Astrocyte of the spinal cord (primary cell): ENCODE measurements at regions not wholly inside any gene's neighbourhood (a gene's known extent, or its start where the extent isn't known, plus 50 kb on each side); places are given as distances from the start of the nearest gene placed in this dataset.

Experiments used
- DNase-seq: peaks from one replicate; pipeline ENCODE4 v3.0.0; 2011; ENCODE audit warnings: low read depth, low spot score
- H3K4me3 ChIP-seq: 2 replicates; pipeline ENCODE4 v1.5.1; 2011; ENCODE audit warnings: low read depth, mild to moderate bottlenecking, low read length, moderate library complexity
- in situ Hi-C: cut with HindIII; loops from 2 replicates; pipeline ENCODE4 v1.10.0; 2017; ENCODE audit warnings: low sequenced_read_pairs
- TF ChIP-seq, protein P1 (sequence below): IDR thresholded peaks from 2 replicates; pipeline ENCODE4 v1.5.1; 2012; ENCODE audit warnings: low read depth, mild to moderate bottlenecking, low read length, inconsistent platforms

DNA sequence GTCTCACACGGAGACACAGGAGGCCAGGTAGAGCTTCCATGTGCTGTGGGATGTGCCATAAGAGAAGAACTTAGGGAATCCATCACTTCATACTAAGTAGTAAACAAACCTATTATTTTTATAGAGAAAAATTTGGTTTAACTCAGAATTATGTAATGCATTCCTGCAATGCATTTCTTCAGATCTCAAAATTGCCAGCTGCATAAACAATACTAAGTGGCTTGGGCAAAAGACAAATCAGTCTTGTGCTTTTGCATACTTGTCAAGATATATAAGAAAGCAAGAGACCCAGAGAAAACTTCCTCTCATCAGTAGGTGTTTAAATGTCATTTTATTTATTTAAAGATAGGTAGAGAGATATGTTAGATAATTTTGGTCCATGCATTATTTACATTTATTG is 382.1 kb upstream of the CTSO start:
- in situ Hi-C loops, result no loop called here
- no peak for DNase-seq
- no peak overlapping the region for H3K4me3 ChIP-seq
- TF ChIP-seq, protein P1, sequence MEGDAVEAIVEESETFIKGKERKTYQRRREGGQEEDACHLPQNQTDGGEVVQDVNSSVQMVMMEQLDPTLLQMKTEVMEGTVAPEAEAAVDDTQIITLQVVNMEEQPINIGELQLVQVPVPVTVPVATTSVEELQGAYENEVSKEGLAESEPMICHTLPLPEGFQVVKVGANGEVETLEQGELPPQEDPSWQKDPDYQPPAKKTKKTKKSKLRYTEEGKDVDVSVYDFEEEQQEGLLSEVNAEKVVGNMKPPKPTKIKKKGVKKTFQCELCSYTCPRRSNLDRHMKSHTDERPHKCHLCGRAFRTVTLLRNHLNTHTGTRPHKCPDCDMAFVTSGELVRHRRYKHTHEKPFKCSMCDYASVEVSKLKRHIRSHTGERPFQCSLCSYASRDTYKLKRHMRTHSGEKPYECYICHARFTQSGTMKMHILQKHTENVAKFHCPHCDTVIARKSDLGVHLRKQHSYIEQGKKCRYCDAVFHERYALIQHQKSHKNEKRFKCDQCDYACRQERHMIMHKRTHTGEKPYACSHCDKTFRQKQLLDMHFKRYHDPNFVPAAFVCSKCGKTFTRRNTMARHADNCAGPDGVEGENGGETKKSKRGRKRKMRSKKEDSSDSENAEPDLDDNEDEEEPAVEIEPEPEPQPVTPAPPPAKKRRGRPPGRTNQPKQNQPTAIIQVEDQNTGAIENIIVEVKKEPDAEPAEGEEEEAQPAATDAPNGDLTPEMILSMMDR, result no peak

DNA sequence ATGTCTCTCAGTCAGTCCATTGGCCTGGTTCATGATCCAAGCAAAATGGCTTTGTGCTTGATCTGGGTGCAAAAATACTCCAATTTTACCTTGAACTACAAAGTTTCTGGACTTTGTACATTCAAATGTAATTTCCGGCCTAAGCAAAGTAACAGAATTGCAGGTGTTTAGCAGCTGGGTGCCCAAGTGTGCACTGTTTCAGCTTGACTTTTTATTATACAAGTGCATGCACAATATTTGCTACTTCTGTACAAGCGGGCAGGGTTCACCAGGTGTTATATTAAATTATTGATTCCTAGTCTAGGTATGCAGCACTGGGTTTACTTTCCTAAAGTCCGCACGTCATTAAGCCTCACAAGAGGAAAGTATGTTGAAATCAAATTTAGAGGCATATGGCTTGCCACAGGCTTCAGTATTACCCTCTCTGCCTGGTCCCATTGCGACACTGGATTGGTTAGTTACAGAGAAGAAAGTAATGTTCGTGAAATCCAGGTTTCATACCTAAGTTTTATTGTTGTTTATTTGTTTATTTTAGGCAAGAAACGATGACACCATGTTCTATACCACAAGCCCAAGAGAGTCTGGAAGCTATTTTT is 376.9 kb upstream of the CTSO start:
- in situ Hi-C loops, result no loop called here
- no peak overlapping the region for H3K4me3 ChIP-seq

DNA sequence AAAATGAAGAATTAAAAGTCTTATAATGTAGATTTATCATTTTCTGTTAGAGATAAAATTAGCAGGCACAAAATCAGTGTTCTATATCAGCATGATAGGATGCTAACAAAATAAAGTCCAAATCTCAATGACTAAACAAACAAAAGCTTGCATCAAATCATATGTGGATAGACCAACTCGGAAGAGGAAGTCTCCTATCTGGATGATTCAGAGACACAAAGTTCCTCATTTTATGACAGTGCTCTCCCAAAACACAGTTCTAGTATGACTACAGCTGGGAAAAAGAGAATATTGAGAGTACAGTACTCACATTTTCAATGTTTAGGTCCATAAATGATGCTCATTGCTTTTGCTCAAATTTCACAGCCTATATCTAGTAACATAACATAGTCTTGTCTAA is 376.1 kb upstream of the CTSO start:
- no peak for DNase-seq
- in situ Hi-C loops, result no loop called here
- H3K4me3 ChIP-seq, result no peak overlapping the region
- TF ChIP-seq, protein P1, result no peak

More for the DNA sequence above, 376.9 kb upstream of the CTSO start:
- TF ChIP-seq, protein P1, result no peak
- no peak for DNase-seq

DNA sequence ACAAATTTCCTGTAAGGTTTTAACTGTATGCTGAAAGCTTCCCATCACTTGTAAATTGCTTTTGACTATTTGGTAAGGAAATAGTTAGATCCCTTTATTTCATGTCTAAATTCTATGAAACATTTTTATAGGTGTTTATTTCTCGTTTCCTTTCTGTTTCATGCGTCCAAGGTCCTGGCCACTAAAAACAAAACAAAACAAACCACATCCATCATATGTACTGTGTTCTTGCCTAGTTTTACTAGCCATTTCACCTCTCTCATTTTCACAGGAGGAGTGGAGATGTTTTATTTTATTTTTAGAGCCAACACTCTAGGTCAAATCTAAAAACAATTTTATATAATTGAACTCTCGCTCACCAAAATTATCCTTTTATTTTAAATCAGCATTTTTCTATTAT is 375.2 kb upstream of the CTSO start:
- in situ Hi-C loops, result no loop called here

DNA sequence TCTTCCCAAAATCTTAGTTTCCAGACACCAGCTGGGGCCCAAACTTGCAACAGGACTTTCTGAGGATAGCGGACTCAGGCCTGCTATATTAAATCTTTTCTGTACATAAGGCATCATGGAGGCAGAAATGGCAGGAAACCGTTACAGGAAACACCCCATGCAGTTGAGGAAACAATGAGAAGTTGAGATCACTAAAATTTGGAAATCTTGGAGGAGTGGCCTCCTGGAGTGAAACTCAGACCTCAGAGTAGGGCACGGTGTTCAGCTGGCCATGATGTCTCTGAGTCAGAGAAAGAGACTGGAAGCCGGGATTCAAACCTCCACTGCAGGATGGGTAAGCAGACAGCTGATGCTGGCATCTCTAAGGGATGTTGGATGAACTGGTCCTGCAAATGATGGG is 372.6 kb upstream of the CTSO start:
- in situ Hi-C loops, result no loop called here
- H3K4me3 ChIP-seq, result no peak overlapping the region
- TF ChIP-seq, protein P1, result no peak
- no peak for DNase-seq

More for the DNA sequence above, 375.2 kb upstream of the CTSO start:
- TF ChIP-seq, protein P1, result no peak
- no peak overlapping the region for H3K4me3 ChIP-seq
- no peak for DNase-seq

DNA sequence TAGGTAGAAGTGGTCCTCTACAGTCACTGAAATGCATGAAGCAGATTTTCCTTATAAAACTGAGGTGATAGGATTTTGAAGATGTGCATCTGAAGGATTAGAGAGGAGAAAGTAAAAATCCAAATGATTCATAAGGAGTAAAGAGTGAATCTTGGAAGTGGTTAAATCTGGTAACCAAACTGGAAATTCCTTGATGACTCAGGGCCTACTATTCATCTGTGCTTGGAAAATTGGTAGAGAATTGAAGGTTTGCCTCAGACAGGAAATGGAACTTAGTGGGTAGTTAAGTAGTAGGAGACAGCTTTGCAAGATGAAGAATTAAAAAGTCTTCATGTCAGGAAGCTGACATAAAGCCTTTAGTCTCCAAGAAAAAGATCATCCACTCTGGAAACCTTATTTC is 368.9 kb upstream of the CTSO start:
- peak; percentile 86 for DNase-seq
- in situ Hi-C loops, result no loop called here
- no peak overlapping the region for H3K4me3 ChIP-seq
- TF ChIP-seq, protein P1, result no peak
